Thyroid gland (tissue), 4 donors: ENCODE measurements at regions not wholly inside any gene's neighbourhood (a gene's known extent, or its start where the extent isn't known, plus 50 kb on each side); places are given as distances from the start of the nearest gene placed in this dataset.

ENCODE experiments used
- CTCF ChIP-seq, 6 experiments: fragments of 200-600 bp in 3 of 6; fragments of 450-650 bp in 3 of 6; sonication (generic) in 3 of 6; IDR thresholded peaks; one replicate each; pipeline ENCODE4 v1.5.1; 2016 to 2019; ENCODE audit warnings: antibody characterized with exemption in 6 of 6, mild to moderate bottlenecking in 2 of 6, inconsistent platforms in 1 of 6, moderate library complexity in 1 of 6
- POLR2A ChIP-seq, 2 donors: fragments of 450-650 bp; IDR thresholded peaks; one replicate each; pipeline ENCODE4 v1.6.1; 2017; ENCODE audit warnings: antibody characterized with exemption in 2 of 2, mild to moderate bottlenecking in 2 of 2, moderate library complexity in 1 of 2

- TF ChIP-seq CTCF (IDR thresholded peaks at IDR 0.05) = no peak
- TF ChIP-seq POLR2A (IDR thresholded peaks at IDR 0.05) = no peak
Observed at GRCh38 chr2:205867371-205867770, 185.1 kb downstream of the NRP2 start.
